ENCODE measurements at regions not wholly inside any gene's neighbourhood (a gene's known extent, or its start where the extent isn't known, plus 50 kb on each side); places are given as distances from the start of the nearest gene placed in this dataset.

DNA sequence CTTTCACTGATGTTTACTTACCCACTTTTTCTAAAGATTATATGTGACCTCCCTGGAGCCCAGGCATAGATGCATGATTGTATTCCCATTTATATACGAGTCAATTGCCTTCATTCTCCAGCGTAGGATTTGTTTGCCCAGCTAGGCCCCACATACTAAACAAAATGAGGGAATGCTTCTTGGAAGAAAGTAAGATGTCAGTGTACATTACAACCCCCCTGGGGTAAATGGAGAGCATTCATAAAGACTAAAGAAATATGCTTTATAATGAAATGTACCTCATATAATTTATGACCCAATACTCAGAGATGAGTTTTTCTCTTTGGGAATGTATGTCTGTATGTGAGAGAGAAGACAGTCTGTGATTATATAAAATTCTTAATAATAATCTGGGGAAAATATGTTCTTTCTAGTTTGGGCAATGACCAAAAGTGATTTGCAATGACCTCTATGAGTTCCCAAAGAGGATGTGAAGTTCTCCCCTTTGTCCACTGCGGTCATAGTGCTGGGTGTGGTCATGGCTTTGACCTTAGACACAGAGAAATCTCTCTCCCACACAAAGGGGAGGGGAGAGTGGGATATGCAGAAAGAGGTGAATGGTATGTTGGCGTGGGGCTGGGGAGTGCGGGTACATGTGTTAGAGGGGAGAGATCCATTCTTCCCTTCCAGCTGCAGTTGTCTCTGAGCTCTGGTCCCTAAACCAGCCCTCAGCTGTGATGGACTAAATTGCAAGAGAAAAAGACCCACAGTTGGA lies 175.6 kb downstream of the EN1 start:
- TF ChIP-seq, protein P1, sequence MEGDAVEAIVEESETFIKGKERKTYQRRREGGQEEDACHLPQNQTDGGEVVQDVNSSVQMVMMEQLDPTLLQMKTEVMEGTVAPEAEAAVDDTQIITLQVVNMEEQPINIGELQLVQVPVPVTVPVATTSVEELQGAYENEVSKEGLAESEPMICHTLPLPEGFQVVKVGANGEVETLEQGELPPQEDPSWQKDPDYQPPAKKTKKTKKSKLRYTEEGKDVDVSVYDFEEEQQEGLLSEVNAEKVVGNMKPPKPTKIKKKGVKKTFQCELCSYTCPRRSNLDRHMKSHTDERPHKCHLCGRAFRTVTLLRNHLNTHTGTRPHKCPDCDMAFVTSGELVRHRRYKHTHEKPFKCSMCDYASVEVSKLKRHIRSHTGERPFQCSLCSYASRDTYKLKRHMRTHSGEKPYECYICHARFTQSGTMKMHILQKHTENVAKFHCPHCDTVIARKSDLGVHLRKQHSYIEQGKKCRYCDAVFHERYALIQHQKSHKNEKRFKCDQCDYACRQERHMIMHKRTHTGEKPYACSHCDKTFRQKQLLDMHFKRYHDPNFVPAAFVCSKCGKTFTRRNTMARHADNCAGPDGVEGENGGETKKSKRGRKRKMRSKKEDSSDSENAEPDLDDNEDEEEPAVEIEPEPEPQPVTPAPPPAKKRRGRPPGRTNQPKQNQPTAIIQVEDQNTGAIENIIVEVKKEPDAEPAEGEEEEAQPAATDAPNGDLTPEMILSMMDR (IDR thresholded peaks at IDR 0.05; ENCODE audit: insufficient read depth, low read depth, low read length), result no peak
- no peak for TF ChIP-seq EZH2 (IDR thresholded peaks at IDR 0.05; ENCODE audit: insufficient read depth, low read length)
